Parathyroid adenoma (tissue), 2 donors: ENCODE measurements at regions not wholly inside any gene's neighbourhood (a gene's known extent, or its start where the extent isn't known, plus 50 kb on each side); places are given as distances from the start of the nearest gene placed in this dataset.

ENCODE experiments used
- H2AFZ ChIP-seq: fragments of 300-600 bp; sonication (generic); one replicate; pipeline ENCODE4 v1.7.0; 2017; ENCODE audit warnings: antibody characterized with exemption, mild to moderate bottlenecking
- H3K27ac ChIP-seq: fragments of 300-600 bp; sonication (generic); one replicate; pipeline ENCODE4 v1.7.0; 2017
- H3K27me3 ChIP-seq: fragments of 300-600 bp; sonication (generic); one replicate; pipeline ENCODE4 v1.7.0; 2017; ENCODE audit warnings: low read length; ENCODE audit not compliant: control insufficient read depth, insufficient read depth
- H3K36me3 ChIP-seq: fragments of 300-600 bp; sonication (generic); one replicate; pipeline ENCODE4 v1.7.0; 2017; ENCODE audit warnings: low read length; ENCODE audit not compliant: control insufficient read depth, insufficient read depth
- H3K4me1 ChIP-seq: fragments of 300-600 bp; sonication (generic); one replicate; pipeline ENCODE4 v1.7.0; 2017; ENCODE audit warnings: control low read depth
- H3K4me2 ChIP-seq: fragments of 300-600 bp; sonication (generic); one replicate; pipeline ENCODE4 v1.7.0; 2017; ENCODE audit warnings: low read length
- H3K4me3 ChIP-seq: fragments of 300-600 bp; sonication (generic); one replicate; pipeline ENCODE4 v1.7.0; 2017; ENCODE audit warnings: low read depth, low read length
- H3K79me2 ChIP-seq: fragments of 300-600 bp; sonication (generic); one replicate; pipeline ENCODE4 v1.7.0; 2017; ENCODE audit warnings: control low read depth
- H3K9ac ChIP-seq: fragments of 300-600 bp; sonication (generic); one replicate; pipeline ENCODE4 v1.7.0; 2017; ENCODE audit warnings: mild to moderate bottlenecking
- H3K9me3 ChIP-seq: fragments of 300-600 bp; sonication (generic); one replicate; pipeline ENCODE4 v1.7.0; 2017; ENCODE audit warnings: low read length; ENCODE audit not compliant: control insufficient read depth
- CTCF ChIP-seq: fragments of 300-600 bp; sonication (generic); IDR thresholded peaks from one replicate; pipeline ENCODE4 v1.7.0; 2017; ENCODE audit warnings: antibody characterized with exemption, mild to moderate bottlenecking
- donor health status: primary hyperparathyroidism.

- H3K4me1 ChIP-seq = no peaks in the 10 kb centered on the region
- H3K9ac ChIP-seq = no peak overlapping the region
- H3K9me3 ChIP-seq = no peaks in the 10 kb centered on the region
- no peak overlapping the region for H3K27ac ChIP-seq
- H2AFZ ChIP-seq = no peak overlapping the region
- no peaks in the 10 kb centered on the region for H3K36me3 ChIP-seq
- no peaks in the 10 kb centered on the region for H3K79me2 ChIP-seq
- TF ChIP-seq CTCF = no peak
- H3K4me2 ChIP-seq = no peak overlapping the region
- no peaks in the 10 kb centered on the region for H3K27me3 ChIP-seq
- no peak overlapping the region for H3K4me3 ChIP-seq
These were observed 1011.6 kb downstream of the NLGN4Y start for GRCh38 chrY:15535784-15536511.

- TF ChIP-seq CTCF = no peak
- H3K4me3 ChIP-seq = no peak overlapping the region
These were observed 1016.2 kb downstream of the NLGN4Y start for GRCh38 chrY:15540516-15540915.

GRCh38 chrY:15546177-15546754, 1021.9 kb downstream of the NLGN4Y start:
- Histone ChIP-seq H2AFZ (no peak overlapping the region), H3K27ac (no peak overlapping the region), H3K9ac (no peak overlapping the region), H3K36me3 (no peaks in the 10 kb centered on the region), H3K9me3 (no peaks in the 10 kb centered on the region), H3K27me3 (no peaks in the 10 kb centered on the region), H3K79me2 (no peaks in the 10 kb centered on the region), H3K4me2 (no peak overlapping the region), H3K4me3 (no peak overlapping the region), H3K4me1 (no peaks in the 10 kb centered on the region)
- no peak for TF ChIP-seq CTCF

More at GRCh38 chrY:15540516-15540915, 1016.2 kb downstream of the NLGN4Y start:
- Histone ChIP-seq H3K27ac (no peak overlapping the region), H3K36me3 (no peaks in the 10 kb centered on the region), H2AFZ (no peak overlapping the region), H3K9me3 (no peaks in the 10 kb centered on the region), H3K4me1 (no peaks in the 10 kb centered on the region), H3K4me2 (no peak overlapping the region), H3K27me3 (no peaks in the 10 kb centered on the region), H3K9ac (no peak overlapping the region), H3K79me2 (no peaks in the 10 kb centered on the region)

GRCh38 chrY:15552074-15552473, 1027.7 kb downstream of the NLGN4Y start:
- TF ChIP-seq CTCF = no peak
- Histone ChIP-seq H3K27ac (no peak overlapping the region), H3K9me3 (no peaks in the 10 kb centered on the region), H3K36me3 (no peaks in the 10 kb centered on the region), H2AFZ (no peak overlapping the region), H3K4me1 (no peaks in the 10 kb centered on the region), H3K9ac (no peak overlapping the region), H3K4me3 (no peak overlapping the region), H3K79me2 (no peaks in the 10 kb centered on the region), H3K4me2 (no peak overlapping the region), H3K27me3 (no peaks in the 10 kb centered on the region)

GRCh38 chrY:15554991-15555390, 1030.7 kb downstream of the NLGN4Y start:
- no peak overlapping the region for H3K9ac ChIP-seq

More at GRCh38 chrY:15554991-15555390, 1030.7 kb downstream of the NLGN4Y start:
- Histone ChIP-seq H3K9me3 (no peaks in the 10 kb centered on the region), H2AFZ (no peak overlapping the region), H3K36me3 (no peaks in the 10 kb centered on the region), H3K27me3 (no peaks in the 10 kb centered on the region), H3K4me2 (no peak overlapping the region), H3K4me3 (no peak overlapping the region), H3K79me2 (no peaks in the 10 kb centered on the region), H3K27ac (no peak overlapping the region), H3K4me1 (no peaks in the 10 kb centered on the region)
- no peak for TF ChIP-seq CTCF
